Common myeloid progenitor, CD34-positive (primary cell): ENCODE measurements at regions not wholly inside any gene's neighbourhood (a gene's known extent, or its start where the extent isn't known, plus 50 kb on each side); places are given as distances from the start of the nearest gene placed in this dataset.

Source experiments
- CTCF ChIA-PET: fragments of 350-600 bp; sonication (Branson Sonifier 250); formaldehyde crosslinking; loops from one replicate; lab custom pipeline; 2021; ENCODE audit warnings: antibody characterized with exemption; lab: Charles Lee
- POLR2A ChIA-PET: fragments of 350-600 bp; sonication (Branson Sonifier 250); formaldehyde crosslinking; loops from one replicate; lab custom pipeline; 2021; ENCODE audit warnings: antibody characterized with exemption; lab: Charles Lee
- DNase-seq, 3 donors: peaks; one replicate each; pipeline versions ENCODE4 v3.0.0 to v3.0.0-alpha.2; 2013
- H3K27ac ChIP-seq, 2 experiments: 1 replicate in 1 of 2; 2 replicates in 1 of 2; pipeline ENCODE4 v1.7.0; 2013; ENCODE audit warnings: inconsistent platforms in 2 of 2, low read length in 2 of 2, mild to moderate bottlenecking in 2 of 2, low read depth in 1 of 2, moderate library complexity in 1 of 2; ENCODE audit not compliant: severe bottlenecking in 2 of 2, insufficient read depth in 1 of 2, poor library complexity in 1 of 2
- H3K27me3 ChIP-seq, 5 experiments: replicated peaks in 2 of 5; 1 replicate in 3 of 5; 2 replicates in 2 of 5; pipeline versions ENCODE4 v1.6.1 to v1.7.0; 2013; ENCODE audit warnings: low read length in 4 of 5, mild to moderate bottlenecking in 2 of 5, moderate library complexity in 2 of 5, inconsistent platforms in 1 of 5; ENCODE audit not compliant: insufficient read depth in 5 of 5, control insufficient read depth in 4 of 5
- H3K36me3 ChIP-seq, 4 experiments: 1 replicate in 2 of 4; 2 replicates in 2 of 4; pipeline versions ENCODE4 v1.6.1 to v1.7.0; 2013; ENCODE audit warnings: low read length in 3 of 4, control low read depth in 1 of 4, mild to moderate bottlenecking in 1 of 4; ENCODE audit not compliant: control insufficient read depth in 4 of 4, insufficient read depth in 4 of 4
- H3K4me1 ChIP-seq, 4 experiments: 1 replicate in 3 of 4; 2 replicates in 1 of 4; pipeline versions ENCODE4 v1.6.1 to v1.7.1; 2013; ENCODE audit warnings: low read length in 3 of 4, mild to moderate bottlenecking in 3 of 4, control low read depth in 1 of 4, inconsistent platforms in 1 of 4, moderate library complexity in 1 of 4; ENCODE audit not compliant: control insufficient read depth in 4 of 4, insufficient read depth in 4 of 4; ENCODE audit errors: control extremely low read depth in 1 of 4
- H3K4me3 ChIP-seq, 7 experiments: 1 replicate in 4 of 7; 2 replicates in 3 of 7; pipeline versions ENCODE4 v1.5.1 to v1.7.0; 2013; ENCODE audit warnings: mild to moderate bottlenecking in 7 of 7, low read length in 6 of 7, moderate library complexity in 6 of 7, inconsistent platforms in 2 of 7, low read depth in 2 of 7, control low read depth in 1 of 7; ENCODE audit not compliant: insufficient read depth in 4 of 7, control insufficient read depth in 1 of 7; ENCODE audit errors: extremely low read depth in 1 of 7
- H3K9me3 ChIP-seq, 5 experiments: 1 replicate in 4 of 5; 2 replicates in 1 of 5; pipeline versions ENCODE4 v1.6.1 to v1.7.1; 2013; ENCODE audit warnings: low read length in 4 of 5, mild to moderate bottlenecking in 2 of 5, inconsistent platforms in 1 of 5, low read depth in 1 of 5, moderate library complexity in 1 of 5; ENCODE audit not compliant: control insufficient read depth in 4 of 5, insufficient read depth in 2 of 5; ENCODE audit errors: control extremely low read depth in 1 of 5
- WGBS: methylation state at CpG from one replicate; pipeline ENCODE4 v1.1.5; 2013; ENCODE audit not compliant: insufficient coverage; 5-methylcytosine and 5-hydroxymethylcytosine counted together

DNA sequence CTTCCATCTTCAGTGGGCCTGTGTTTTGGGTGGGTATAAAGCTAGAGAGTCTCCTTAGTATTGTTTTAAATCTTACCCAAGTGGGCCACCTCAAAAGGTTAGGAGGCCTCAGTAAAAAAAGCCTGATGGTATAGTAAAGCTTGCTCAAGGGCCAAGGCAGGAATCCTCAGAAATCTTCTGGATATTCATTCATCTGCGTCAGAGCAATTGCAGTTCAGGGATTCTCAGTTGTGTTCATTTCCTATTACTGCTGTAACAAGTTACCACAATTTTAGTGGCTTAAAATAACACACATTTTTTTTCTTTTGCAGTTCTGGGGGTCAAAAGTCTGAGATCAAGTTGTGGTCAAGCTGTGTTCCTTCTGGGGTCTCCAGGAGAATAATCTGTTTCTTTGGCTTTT, 985.5 kb downstream of the TLE4 start:
- no peaks in the 10 kb centered on the region for H3K27me3 ChIP-seq
- H3K4me1 ChIP-seq: no peaks in the 10 kb centered on the region
- no peak for DNase-seq
- POLR2A ChIA-PET: no interaction called here
- WGBS: 100% methylated on average over 1 of the region's 1 CpG
- H3K36me3 ChIP-seq: no peaks in the 10 kb centered on the region
- CTCF ChIA-PET: no interaction called here
- no peak overlapping the region for H3K27ac ChIP-seq
- peaks cover 0 to 2% (median 0%) of the 10 kb centered on the region in 5 experiments for H3K9me3 ChIP-seq
- no peak overlapping the region for H3K4me3 ChIP-seq

DNA sequence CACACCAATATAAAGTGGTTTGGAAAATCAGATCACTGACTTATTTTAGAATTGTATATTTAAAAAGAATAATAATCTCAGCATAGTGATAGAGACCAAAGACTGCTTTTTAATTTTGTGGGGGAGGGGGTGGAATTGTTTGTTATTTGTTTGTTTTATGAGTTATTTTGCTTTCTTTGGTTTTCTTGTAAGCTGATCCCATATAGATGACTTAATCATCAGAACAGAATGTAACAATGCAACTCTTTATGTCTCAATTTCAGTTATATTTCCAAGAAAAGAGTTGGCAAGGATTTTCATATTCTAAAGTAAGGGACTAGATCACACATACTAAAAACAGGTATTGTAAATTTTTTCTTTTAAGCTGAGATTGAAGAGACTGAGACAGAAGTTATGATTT, 984.9 kb downstream of the TLE4 start:
- Histone ChIP-seq H3K9me3 (peaks cover 0 to 2% (median 0%) of the 10 kb centered on the region in 5 experiments), H3K27me3 (no peaks in the 10 kb centered on the region), H3K36me3 (no peaks in the 10 kb centered on the region), H3K4me1 (no peaks in the 10 kb centered on the region), H3K27ac (no peak overlapping the region), H3K4me3 (no peak overlapping the region)
- POLR2A ChIA-PET: no interaction called here
- no peak for DNase-seq
- CTCF ChIA-PET: no interaction called here

DNA sequence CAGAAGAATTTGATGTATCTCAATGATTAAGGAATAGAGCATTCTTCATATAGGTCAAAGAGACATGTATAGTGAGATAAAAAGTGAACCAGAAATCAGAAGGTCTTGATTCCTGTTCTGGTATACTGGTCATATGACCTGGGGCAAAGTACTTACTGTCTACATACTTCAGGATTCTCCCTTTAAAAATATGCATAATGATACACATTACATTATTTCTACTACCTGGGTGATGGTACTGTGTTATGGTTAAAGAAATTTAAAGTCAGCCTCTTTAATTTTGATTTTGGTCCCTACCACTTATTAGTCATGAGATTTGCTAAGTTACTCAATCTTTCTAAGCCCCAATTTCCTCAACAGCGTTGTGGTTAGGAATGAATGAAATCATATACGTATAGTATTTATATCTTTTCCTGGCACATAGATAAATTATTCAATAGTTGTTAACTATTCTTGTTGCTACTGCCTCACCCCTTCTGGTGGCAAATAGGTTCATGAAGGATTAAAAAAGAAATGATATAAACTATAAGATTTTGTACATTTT, 984.1 kb downstream of the TLE4 start:
- CTCF ChIA-PET: no interaction called here

GRCh38 chr9:80554856-80555255, 983.1 kb downstream of the TLE4 start:
- H3K36me3 ChIP-seq: no peaks in the 10 kb centered on the region
- H3K9me3 ChIP-seq: peaks cover 0 to 4% (median 0%) of the 10 kb centered on the region in 5 experiments
- H3K4me3 ChIP-seq: no peak overlapping the region
- no peaks in the 10 kb centered on the region for H3K27me3 ChIP-seq
- no peak for DNase-seq
- no peak overlapping the region for H3K27ac ChIP-seq
- no peaks in the 10 kb centered on the region for H3K4me1 ChIP-seq
- POLR2A ChIA-PET: interaction anchor here (0.6 kb wide), 1 partner anchor 835 kb away, joined by 3 read pairs; no protein-coding TSS in a partner anchor
- CTCF ChIA-PET: no interaction called here

More for the DNA sequence above, 984.1 kb downstream of the TLE4 start:
- Histone ChIP-seq H3K9me3 (peaks cover 0 to 2% (median 0%) of the 10 kb centered on the region in 5 experiments), H3K4me1 (no peaks in the 10 kb centered on the region), H3K36me3 (no peaks in the 10 kb centered on the region), H3K27ac (no peak overlapping the region), H3K27me3 (no peaks in the 10 kb centered on the region), H3K4me3 (no peak overlapping the region)
- no peak for DNase-seq
- no CpG with 5 or more reads among the region's 2 CpGs for WGBS
- POLR2A ChIA-PET: no interaction called here

DNA sequence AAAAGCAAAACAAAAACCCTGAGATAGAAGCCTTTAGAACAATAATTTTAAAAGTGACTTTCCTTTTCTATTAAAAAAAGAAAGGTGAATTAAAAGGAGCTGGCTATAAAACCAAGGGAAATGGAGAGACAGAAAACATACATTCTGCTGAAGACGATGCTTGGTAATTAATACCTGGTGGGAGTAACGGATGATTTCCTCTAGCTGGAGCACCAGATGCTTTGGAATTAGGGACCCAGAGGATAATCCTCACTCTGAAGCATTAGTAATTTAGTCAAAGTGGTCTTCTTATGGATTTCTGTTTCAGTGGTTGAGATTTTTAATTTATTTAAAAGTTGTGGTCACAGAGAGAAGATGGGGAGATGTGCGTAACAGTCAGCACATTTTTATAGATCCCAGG, 982.5 kb downstream of the TLE4 start:
- no peak for DNase-seq
- ChIA-PET CTCF (no interaction called here), POLR2A (no interaction called here)
- Histone ChIP-seq H3K27me3 (no peaks in the 10 kb centered on the region), H3K27ac (no peak overlapping the region), H3K4me3 (no peak overlapping the region), H3K9me3 (peaks cover 0 to 4% (median 0%) of the 10 kb centered on the region in 5 experiments), H3K4me1 (no peaks in the 10 kb centered on the region), H3K36me3 (no peaks in the 10 kb centered on the region)
- 40% methylated on average over 2 of the region's 3 CpGs for WGBS

DNA sequence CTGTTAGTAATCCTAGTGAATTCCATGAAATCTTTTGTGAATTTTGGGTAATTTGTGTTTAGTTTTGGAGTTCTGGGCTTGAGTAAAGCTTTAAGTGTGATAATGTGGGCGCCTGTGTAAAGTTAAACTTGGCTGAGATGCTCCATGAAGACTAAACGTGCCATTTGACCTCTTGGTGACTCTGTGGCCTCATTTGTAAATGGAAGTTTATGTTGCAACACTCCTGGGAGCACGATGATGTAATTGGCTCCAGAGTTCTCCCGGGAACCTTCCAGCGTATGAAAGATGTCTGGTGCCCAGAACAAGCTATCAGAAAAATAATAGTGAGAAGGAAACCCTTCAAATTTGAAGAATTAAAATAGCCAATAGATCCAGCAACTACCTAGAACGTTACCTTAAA, 981.2 kb downstream of the TLE4 start:
- POLR2A ChIA-PET: no interaction called here
- H3K36me3 ChIP-seq: no peaks in the 10 kb centered on the region
- 61% methylated on average over 5 of the region's 6 CpGs for WGBS
- H3K27ac ChIP-seq: no peak overlapping the region
- H3K4me3 ChIP-seq: no peak overlapping the region
- H3K9me3 ChIP-seq: peaks cover 0 to 4% (median 0%) of the 10 kb centered on the region in 5 experiments
- CTCF ChIA-PET: no interaction called here
- no peak for DNase-seq
- no peaks in the 10 kb centered on the region for H3K27me3 ChIP-seq
- no peaks in the 10 kb centered on the region for H3K4me1 ChIP-seq

- Histone ChIP-seq H3K27ac (no peak overlapping the region), H3K27me3 (no peaks in the 10 kb centered on the region), H3K4me1 (no peaks in the 10 kb centered on the region), H3K4me3 (no peak overlapping the region), H3K36me3 (no peaks in the 10 kb centered on the region), H3K9me3 (peaks cover 0 to 4% (median 0%) of the 10 kb centered on the region in 5 experiments)
- POLR2A ChIA-PET: no interaction called here
- CTCF ChIA-PET: no interaction called here
- DNase-seq: no peak
Observed at GRCh38 chr9:80550181-80550580, 978.4 kb downstream of the TLE4 start.
